Activated CD4-positive, alpha-beta T cell treated with anti-CD3 and anti-CD28 coated beads, Interleukin-2, amount 10 ng/mL, durations not matched to agents 24 days and 14 days (primary cell): ENCODE measurements at regions not wholly inside any gene's neighbourhood (a gene's known extent, or its start where the extent isn't known, plus 50 kb on each side); places are given as distances from the start of the nearest gene placed in this dataset.

ENCODE experiments used
- DNase-seq: peaks from one replicate; pipeline ENCODE4 v3.0.0; 2022
- H3K27ac Mint-ChIP-seq: one replicate; pipeline ENCODE4 v1.8.0; 2022; ENCODE audit warnings: mild to moderate bottlenecking, mixed read lengths
- H3K27me3 Mint-ChIP-seq: one replicate; pipeline ENCODE4 v1.8.0; 2022; ENCODE audit warnings: mixed read lengths
- H3K36me3 Mint-ChIP-seq: one replicate; pipeline ENCODE4 v1.8.0; 2022; ENCODE audit warnings: low read depth, mild to moderate bottlenecking, mixed read lengths
- H3K4me1 Mint-ChIP-seq: one replicate; pipeline ENCODE4 v1.8.0; 2021; ENCODE audit warnings: mixed read lengths
- H3K4me3 Mint-ChIP-seq: one replicate; pipeline ENCODE4 v1.8.0; 2022; ENCODE audit warnings: mild to moderate bottlenecking, moderate library complexity, mixed read lengths
- H3K9me3 Mint-ChIP-seq: one replicate; pipeline ENCODE4 v1.8.0; 2021; ENCODE audit warnings: mixed read lengths
- intact Hi-C: fragments of 100-400 bp; cut with micrococcal nuclease; formaldehyde crosslinking; loops from one replicate; pipeline ENCODE4 v1.15.1; 2023

- Mint-ChIP-seq H3K4me3 (no peak overlapping the region), H3K27ac (no peak overlapping the region), H3K9me3 (no peaks in the 10 kb centered on the region), H3K27me3 (peaks cover 1% of the 10 kb centered on the region), H3K36me3 (no peaks in the 10 kb centered on the region), H3K4me1 (no peaks in the 10 kb centered on the region)
- intact Hi-C loops: no loop called here
- DNase-seq: no peak
Measured at GRCh38 chr15:88322461-88322860, 65.9 kb upstream of the NTRK3 start.

- Mint-ChIP-seq H3K9me3 (no peaks in the 10 kb centered on the region), H3K4me3 (no peak overlapping the region), H3K27me3 (peaks cover 1% of the 10 kb centered on the region), H3K36me3 (no peaks in the 10 kb centered on the region), H3K27ac (no peak overlapping the region), H3K4me1 (no peaks in the 10 kb centered on the region)
- intact Hi-C loops: no loop called here
- DNase-seq: no peak
Measured at GRCh38 chr15:88321271-88321670, 64.7 kb upstream of the NTRK3 start.

- Mint-ChIP-seq H3K36me3 (no peaks in the 10 kb centered on the region), H3K4me1 (no peaks in the 10 kb centered on the region), H3K9me3 (no peaks in the 10 kb centered on the region), H3K27ac (no peak overlapping the region), H3K4me3 (no peak overlapping the region), H3K27me3 (peaks cover 6% of the 10 kb centered on the region)
- DNase-seq: no peak
- intact Hi-C loops: no loop called here
Measured at GRCh38 chr15:88316586-88316985, 60.0 kb upstream of the NTRK3 start.

GRCh38 chr15:88315221-88315878 lies 58.8 kb upstream of the NTRK3 start:
- no peaks in the 10 kb centered on the region for H3K36me3 Mint-ChIP-seq
- no peaks in the 10 kb centered on the region for H3K9me3 Mint-ChIP-seq
- no peak overlapping the region for H3K27ac Mint-ChIP-seq
- H3K27me3 Mint-ChIP-seq: peaks cover 6% of the 10 kb centered on the region
- intact Hi-C loops: no loop called here
- DNase-seq: no peak
- H3K4me1 Mint-ChIP-seq: no peaks in the 10 kb centered on the region
- H3K4me3 Mint-ChIP-seq: no peak overlapping the region

GRCh38 chr15:88312941-88313579 lies 56.5 kb upstream of the NTRK3 start:
- no peak for DNase-seq
- intact Hi-C loops: no loop called here

GRCh38 chr15:88309363-88309762 lies 52.8 kb upstream of the NTRK3 start:
- no peak for DNase-seq
- Mint-ChIP-seq H3K4me1 (no peaks in the 10 kb centered on the region), H3K36me3 (no peaks in the 10 kb centered on the region), H3K27me3 (peaks cover 3% of the 10 kb centered on the region), H3K4me3 (no peak overlapping the region), H3K27ac (no peak overlapping the region), H3K9me3 (no peaks in the 10 kb centered on the region)
- intact Hi-C loops: no loop called here

More at GRCh38 chr15:88312941-88313579, 56.5 kb upstream of the NTRK3 start:
- no peak overlapping the region for H3K4me3 Mint-ChIP-seq
- no peaks in the 10 kb centered on the region for H3K9me3 Mint-ChIP-seq
- H3K4me1 Mint-ChIP-seq: no peaks in the 10 kb centered on the region
- peaks cover 4% of the 10 kb centered on the region for H3K27me3 Mint-ChIP-seq
- H3K36me3 Mint-ChIP-seq: no peaks in the 10 kb centered on the region
- no peak overlapping the region for H3K27ac Mint-ChIP-seq

GRCh38 chr15:88307344-88307743 lies 50.8 kb upstream of the NTRK3 start:
- H3K36me3 Mint-ChIP-seq: no peaks in the 10 kb centered on the region
- no peak overlapping the region for H3K4me3 Mint-ChIP-seq
- no peaks in the 10 kb centered on the region for H3K9me3 Mint-ChIP-seq
- no peak overlapping the region for H3K27ac Mint-ChIP-seq
- no peak for DNase-seq
- peaks cover 3% of the 10 kb centered on the region for H3K27me3 Mint-ChIP-seq
- intact Hi-C loops: no loop called here
- no peaks in the 10 kb centered on the region for H3K4me1 Mint-ChIP-seq
